Hepatocyte (in vitro differentiated cells): ENCODE measurements at regions not wholly inside any gene's neighbourhood (a gene's known extent, or its start where the extent isn't known, plus 50 kb on each side); places are given as distances from the start of the nearest gene placed in this dataset.

Source experiments
- DNase-seq: peaks from one replicate; pipeline ENCODE4 v3.0.0-alpha.2; 2016; ENCODE audit warnings: low spot score
- H2AFZ ChIP-seq: fragments of 200-600 bp; sonication (generic); 2 replicates; pipeline ENCODE4 v1.6.0; 2016; ENCODE audit warnings: antibody characterized with exemption, mild to moderate bottlenecking
- H3K27ac ChIP-seq: fragments of 200-600 bp; sonication (generic); 2 replicates; pipeline ENCODE4 v1.5.1; 2016; ENCODE audit warnings: mild to moderate bottlenecking
- H3K27me3 ChIP-seq: fragments of 200-600 bp; sonication (generic); 2 replicates; pipeline ENCODE4 v1.6.1; 2016
- H3K36me3 ChIP-seq: fragments of 200-600 bp; sonication (generic); replicated peaks from 2 replicates; pipeline ENCODE4 v1.5.1; 2016; ENCODE audit warnings: low read depth; ENCODE audit not compliant: insufficient read depth
- H3K4me1 ChIP-seq: fragments of 200-600 bp; sonication (generic); 2 replicates; pipeline ENCODE4 v1.5.1; 2016; ENCODE audit warnings: mild to moderate bottlenecking, moderate library complexity; ENCODE audit not compliant: insufficient read depth
- H3K4me2 ChIP-seq: fragments of 200-600 bp; sonication (generic); 2 replicates; pipeline ENCODE4 v1.6.0; 2016
- H3K4me3 ChIP-seq: fragments of 200-600 bp; sonication (generic); 2 replicates; pipeline ENCODE4 v1.5.1; 2016; ENCODE audit warnings: mild to moderate bottlenecking
- H3K79me2 ChIP-seq: fragments of 200-600 bp; sonication (generic); 2 replicates; pipeline ENCODE4 v1.6.0; 2017; ENCODE audit warnings: mild to moderate bottlenecking
- H3K9me2 ChIP-seq: fragments of 200-600 bp; sonication (generic); replicated peaks from 2 replicates; pipeline ENCODE4 v1.6.0; 2017; ENCODE audit warnings: mild to moderate bottlenecking; ENCODE audit not compliant: insufficient read depth
- H3K9me3 ChIP-seq: fragments of 200-600 bp; sonication (generic); 2 replicates; pipeline ENCODE4 v1.5.1; 2016; ENCODE audit warnings: low read depth, mild to moderate bottlenecking
- H4K20me1 ChIP-seq: fragments of 200-600 bp; sonication (generic); 2 replicates; pipeline ENCODE4 v1.6.0; 2016; ENCODE audit warnings: mild to moderate bottlenecking; ENCODE audit not compliant: insufficient read depth, poor library complexity, severe bottlenecking
- EZH2 ChIP-seq: fragments of 200-600 bp; sonication (generic); IDR thresholded peaks from 2 replicates; pipeline ENCODE4 v1.6.1; 2016; ENCODE audit warnings: antibody characterized with exemption, mild to moderate bottlenecking, borderline replicate concordance
- EZH2phosphoT487 ChIP-seq: fragments of 200-600 bp; sonication (generic); IDR thresholded peaks from one replicate; pipeline ENCODE4 v1.6.1; 2018; ENCODE audit warnings: antibody characterized with exemption, mild to moderate bottlenecking, low read depth, moderate library complexity; ENCODE audit not compliant: unreplicated experiment, severe bottlenecking
- WGBS: methylation state at CpG from one replicate; pipeline ENCODE4 v1.1.6; 2016; ENCODE audit warnings: low lambda C conversion rate; ENCODE audit errors: missing lambda C conversion rate; 5-methylcytosine and 5-hydroxymethylcytosine counted together
- TF ChIP-seq, protein P1 (sequence below): fragments of 200-600 bp; sonication (generic); IDR thresholded peaks from 2 replicates; pipeline ENCODE4 v1.5.1; 2016; ENCODE audit warnings: antibody characterized with exemption, mild to moderate bottlenecking; ENCODE audit not compliant: poor library complexity

DNA sequence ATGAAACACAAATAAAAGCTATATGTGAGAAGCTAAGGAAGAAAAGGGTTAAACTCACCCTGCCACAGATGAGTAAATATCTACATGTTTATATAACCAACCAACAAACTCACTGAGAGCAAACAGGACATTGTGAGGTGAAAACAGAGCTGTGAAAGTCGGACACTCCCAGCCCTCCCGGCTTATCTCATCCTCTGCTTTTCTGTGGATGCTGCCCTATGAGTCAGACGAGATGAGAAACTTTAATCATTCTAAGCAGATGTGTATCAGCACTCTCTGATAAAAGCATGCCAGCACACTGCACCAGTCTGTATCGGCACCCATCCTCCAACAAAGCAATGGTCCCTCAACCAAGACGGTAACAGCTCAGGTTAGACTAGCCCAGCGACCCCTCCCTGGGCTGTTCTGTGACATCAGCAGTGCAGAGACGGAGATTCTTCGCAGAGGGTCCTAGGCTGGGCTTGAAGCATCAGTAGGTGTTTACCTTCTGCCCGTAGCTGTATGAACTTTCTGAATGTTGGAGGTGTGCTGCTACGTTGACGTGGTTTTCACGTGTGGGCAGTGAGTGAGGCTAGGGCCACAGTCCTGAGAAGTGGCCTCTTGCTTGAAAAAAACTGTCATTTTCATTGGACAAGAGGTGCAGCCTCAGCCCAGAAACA, 119.8 kb upstream of the ALDH1A3 start:
- H3K4me2 ChIP-seq: peak overlapping the region; percentile 54
- DNase-seq: peak; percentile 78

DNA sequence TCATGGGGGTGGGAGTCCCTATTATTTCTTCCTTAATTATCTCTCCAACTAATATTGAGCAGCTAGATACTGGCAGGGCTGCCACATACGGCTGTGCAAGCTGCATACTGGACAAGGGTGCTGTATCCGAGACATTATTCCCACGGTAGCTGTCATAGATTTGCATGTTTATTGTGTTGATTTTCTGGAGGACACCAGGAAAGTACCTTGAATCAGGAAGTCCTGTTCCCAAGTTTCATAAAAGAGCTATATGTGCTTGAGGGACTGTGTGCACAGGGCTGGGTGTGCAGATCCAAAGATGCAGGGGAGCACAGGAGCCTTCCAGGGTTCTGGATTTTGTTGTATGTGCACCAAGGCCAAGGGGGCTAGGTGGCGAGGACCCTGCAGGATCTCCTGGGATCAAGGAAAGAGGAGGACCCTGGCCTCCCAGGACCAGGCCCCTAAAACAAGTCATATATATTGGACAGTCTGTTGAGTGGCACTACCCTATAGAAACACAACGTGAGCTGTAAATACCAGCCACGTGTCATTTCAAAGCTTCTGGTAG, 119.2 kb upstream of the ALDH1A3 start:
- Histone ChIP-seq H3K4me2 (peak overlapping the region; percentile 54), H3K9me2 (no peaks in the 10 kb centered on the region), H4K20me1 (no peaks in the 10 kb centered on the region), H3K36me3 (no peaks in the 10 kb centered on the region), H3K27me3 (no peaks in the 10 kb centered on the region), H3K79me2 (no peaks in the 10 kb centered on the region), H3K9me3 (no peaks in the 10 kb centered on the region), H3K4me3 (no peak overlapping the region), H3K27ac (peak overlapping the region; percentile 70), H3K4me1 (peaks cover 21% of the 10 kb centered on the region), H2AFZ (no peak overlapping the region)
- TF ChIP-seq EZH2phosphoT487 (no peak), EZH2 (no peak)
- TF ChIP-seq, protein P1, sequence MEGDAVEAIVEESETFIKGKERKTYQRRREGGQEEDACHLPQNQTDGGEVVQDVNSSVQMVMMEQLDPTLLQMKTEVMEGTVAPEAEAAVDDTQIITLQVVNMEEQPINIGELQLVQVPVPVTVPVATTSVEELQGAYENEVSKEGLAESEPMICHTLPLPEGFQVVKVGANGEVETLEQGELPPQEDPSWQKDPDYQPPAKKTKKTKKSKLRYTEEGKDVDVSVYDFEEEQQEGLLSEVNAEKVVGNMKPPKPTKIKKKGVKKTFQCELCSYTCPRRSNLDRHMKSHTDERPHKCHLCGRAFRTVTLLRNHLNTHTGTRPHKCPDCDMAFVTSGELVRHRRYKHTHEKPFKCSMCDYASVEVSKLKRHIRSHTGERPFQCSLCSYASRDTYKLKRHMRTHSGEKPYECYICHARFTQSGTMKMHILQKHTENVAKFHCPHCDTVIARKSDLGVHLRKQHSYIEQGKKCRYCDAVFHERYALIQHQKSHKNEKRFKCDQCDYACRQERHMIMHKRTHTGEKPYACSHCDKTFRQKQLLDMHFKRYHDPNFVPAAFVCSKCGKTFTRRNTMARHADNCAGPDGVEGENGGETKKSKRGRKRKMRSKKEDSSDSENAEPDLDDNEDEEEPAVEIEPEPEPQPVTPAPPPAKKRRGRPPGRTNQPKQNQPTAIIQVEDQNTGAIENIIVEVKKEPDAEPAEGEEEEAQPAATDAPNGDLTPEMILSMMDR: no peak
- 75% methylated on average over 6 of the region's 6 CpGs for WGBS
- no peak for DNase-seq

More for the DNA sequence above, 119.8 kb upstream of the ALDH1A3 start:
- H3K4me3 ChIP-seq: no peak overlapping the region
- H2AFZ ChIP-seq: no peak overlapping the region
- no peaks in the 10 kb centered on the region for H4K20me1 ChIP-seq
- peaks cover 16% of the 10 kb centered on the region for H3K4me1 ChIP-seq
- peak overlapping the region; percentile 70 for H3K27ac ChIP-seq
- H3K9me3 ChIP-seq: no peaks in the 10 kb centered on the region
- no peaks in the 10 kb centered on the region for H3K27me3 ChIP-seq
- H3K9me2 ChIP-seq: no peaks in the 10 kb centered on the region
- H3K79me2 ChIP-seq: no peaks in the 10 kb centered on the region
- WGBS: 15% methylated on average over 12 of the region's 12 CpGs
- no peak for TF ChIP-seq EZH2
- no peaks in the 10 kb centered on the region for H3K36me3 ChIP-seq

DNA sequence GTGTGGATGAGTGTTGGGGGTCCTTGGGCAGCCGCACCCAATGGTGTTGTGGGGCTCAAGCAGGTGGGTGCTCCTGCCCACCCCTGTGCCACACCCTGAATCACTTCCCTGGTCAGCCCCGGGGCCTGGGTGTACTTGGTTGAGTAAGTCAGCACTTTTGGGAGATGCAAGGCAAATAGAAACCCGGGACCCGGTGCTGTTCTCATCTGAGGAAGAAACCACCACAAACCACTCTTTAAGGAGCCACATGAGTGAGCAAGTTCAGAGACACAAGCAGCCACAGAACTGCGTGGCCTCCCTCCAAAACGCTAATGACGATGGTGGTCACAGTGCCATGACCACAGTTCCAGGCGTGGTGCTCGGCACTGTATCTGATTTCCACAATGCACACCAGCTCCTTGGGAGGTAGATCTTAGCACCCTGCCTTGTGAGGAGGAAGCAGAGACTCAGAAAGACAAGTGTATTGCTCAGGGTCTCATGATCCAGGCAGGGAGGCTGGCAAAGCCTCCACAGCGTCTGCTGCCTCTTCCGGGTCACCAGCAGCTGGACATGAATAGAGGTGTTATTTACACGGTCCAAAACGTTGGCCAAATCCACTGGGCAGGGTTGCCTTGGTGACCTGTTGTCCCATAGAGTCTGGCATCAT, 118.2 kb upstream of the ALDH1A3 start:
- no peaks in the 10 kb centered on the region for H3K27me3 ChIP-seq
- WGBS: 91% methylated on average over 13 of the region's 13 CpGs
- H2AFZ ChIP-seq: no peak overlapping the region
- peaks cover 30% of the 10 kb centered on the region for H3K4me1 ChIP-seq
- H3K27ac ChIP-seq: no peak overlapping the region
- no peaks in the 10 kb centered on the region for H3K36me3 ChIP-seq
- H3K4me2 ChIP-seq: no peak overlapping the region
- no peaks in the 10 kb centered on the region for H3K9me3 ChIP-seq
- H3K9me2 ChIP-seq: no peaks in the 10 kb centered on the region
- H3K4me3 ChIP-seq: no peak overlapping the region
- H3K79me2 ChIP-seq: no peaks in the 10 kb centered on the region
- DNase-seq: no peak
- no peak for TF ChIP-seq EZH2phosphoT487
- no peak for TF ChIP-seq EZH2
- TF ChIP-seq, protein P1: no peak
- no peaks in the 10 kb centered on the region for H4K20me1 ChIP-seq

DNA sequence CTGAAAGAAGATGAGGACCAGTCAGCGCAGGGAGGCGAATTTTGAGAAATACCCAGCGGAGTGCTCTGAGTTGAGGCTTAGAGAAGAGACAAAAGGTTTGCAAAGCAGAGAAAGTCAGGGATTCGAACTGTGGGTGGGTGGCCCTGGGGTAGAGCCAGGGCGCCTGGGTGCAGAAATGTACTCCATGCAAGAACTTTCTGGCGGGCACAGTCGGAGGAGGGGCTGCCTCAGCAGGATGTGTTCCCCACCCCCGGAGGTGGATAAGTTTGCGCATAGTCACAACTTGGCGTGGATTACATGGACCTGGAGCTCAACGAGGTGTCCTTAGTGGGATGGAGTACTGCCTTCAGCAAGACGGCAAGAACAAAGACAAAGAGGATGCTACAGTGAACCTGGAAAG, 117.3 kb upstream of the ALDH1A3 start:
- TF ChIP-seq, protein P1: no peak
- TF ChIP-seq EZH2phosphoT487 (no peak), EZH2 (no peak)
- Histone ChIP-seq H3K4me2 (no peak overlapping the region), H4K20me1 (no peaks in the 10 kb centered on the region), H3K9me3 (no peaks in the 10 kb centered on the region), H3K79me2 (no peaks in the 10 kb centered on the region), H3K27me3 (no peaks in the 10 kb centered on the region), H3K4me1 (peaks cover 33% of the 10 kb centered on the region), H3K27ac (no peak overlapping the region), H3K9me2 (no peaks in the 10 kb centered on the region), H3K36me3 (no peaks in the 10 kb centered on the region), H3K4me3 (no peak overlapping the region), H2AFZ (no peak overlapping the region)
- no peak for DNase-seq
- 84% methylated on average over 12 of the region's 12 CpGs for WGBS
